WTC11 (cell line): ENCODE measurements at regions not wholly inside any gene's neighbourhood (a gene's known extent, or its start where the extent isn't known, plus 50 kb on each side); places are given as distances from the start of the nearest gene placed in this dataset.

Source experiments
- ATAC-seq: fragments of 200-7000 bp; cut with Tn5 transposase; 2 replicates; pipeline ENCODE4 v1.10.0; 2021; ENCODE audit warnings: mild to moderate bottlenecking, moderate library complexity
- CTCF ChIA-PET: fragments of 300-600 bp; sonication (Branson Sonifier 250); formaldehyde crosslinking; loops from one replicate; lab custom pipeline; 2021; ENCODE audit warnings: antibody characterized with exemption; lab: Charles Lee
- POLR2A ChIA-PET: fragments of 350-600 bp; sonication (Branson Sonifier 250); formaldehyde crosslinking; loops from one replicate; lab custom pipeline; 2021; ENCODE audit warnings: antibody characterized with exemption; lab: Charles Lee
- DNase-seq: peaks from one replicate; pipeline ENCODE4 v3.0.0; 2021; ENCODE audit warnings: low spot score
- H3K27ac Mint-ChIP-seq: 2 replicates; pipeline ENCODE4 v1.8.0; 2021; ENCODE audit warnings: mixed read lengths
- H3K27me3 Mint-ChIP-seq: 2 replicates; pipeline ENCODE4 v1.8.0; 2021; ENCODE audit warnings: low read depth, mild to moderate bottlenecking, moderate library complexity, mixed read lengths
- H3K36me3 Mint-ChIP-seq: 2 replicates; pipeline ENCODE4 v1.8.0; 2021; ENCODE audit warnings: mixed read lengths
- H3K4me1 Mint-ChIP-seq: 2 replicates; pipeline ENCODE4 v1.8.0; 2022; ENCODE audit warnings: mixed read lengths
- H3K4me3 Mint-ChIP-seq: 2 replicates; pipeline ENCODE4 v1.8.0; 2021; ENCODE audit warnings: mild to moderate bottlenecking, moderate library complexity, mixed read lengths
- H3K9me3 Mint-ChIP-seq: 2 replicates; pipeline ENCODE4 v1.8.0; 2021; ENCODE audit warnings: mixed read lengths
- ATF6 ChIP-seq: sonication (generic); formaldehyde crosslinking; IDR thresholded peaks from 2 replicates; pipeline ENCODE4 v1.8.1; 2023; ENCODE audit warnings: mild to moderate bottlenecking, missing genetic modification reagents
- CREB1 ChIP-seq: sonication (generic); formaldehyde crosslinking; IDR thresholded peaks from 2 replicates; pipeline ENCODE4 v1.8.0; 2023; ENCODE audit warnings: mild to moderate bottlenecking, missing genetic modification reagents
- E2F5 ChIP-seq: sonication (generic); formaldehyde crosslinking; IDR thresholded peaks from 2 replicates; pipeline ENCODE4 v1.8.1; 2022; ENCODE audit warnings: mild to moderate bottlenecking, moderate library complexity, missing genetic modification reagents
- ELF4 ChIP-seq: sonication (generic); formaldehyde crosslinking; IDR thresholded peaks from 2 replicates; pipeline ENCODE4 v1.8.1; 2022; ENCODE audit warnings: low read depth, mild to moderate bottlenecking, moderate library complexity, missing genetic modification reagents
- ETV6 ChIP-seq: sonication (generic); formaldehyde crosslinking; IDR thresholded peaks from 2 replicates; pipeline ENCODE4 v1.8.1; 2022; ENCODE audit warnings: mild to moderate bottlenecking, missing genetic modification reagents
- FOXP1 ChIP-seq: sonication (generic); formaldehyde crosslinking; IDR thresholded peaks from 2 replicates; pipeline ENCODE4 v1.8.0; 2022; ENCODE audit warnings: missing genetic modification reagents, mild to moderate bottlenecking, moderate library complexity, borderline replicate concordance
- GABPB1 ChIP-seq: sonication (generic); formaldehyde crosslinking; IDR thresholded peaks from 2 replicates; pipeline ENCODE4 v1.8.1; 2023; ENCODE audit warnings: mild to moderate bottlenecking, missing genetic modification reagents
- GRHL2 ChIP-seq: fragments of 250-450 bp; sonication (Bioruptor Pico); IDR thresholded peaks from 2 replicates; pipeline ENCODE4 v1.8.0; 2022; ENCODE audit warnings: mild to moderate bottlenecking, moderate library complexity; ENCODE audit not compliant: insufficient replicate concordance, severe bottlenecking
- GTF2I ChIP-seq: fragments of 250-450 bp; sonication (Bioruptor Pico); conservative IDR thresholded peaks from 2 replicates; pipeline ENCODE4 v1.4.0; 2021; ENCODE audit warnings: mild to moderate bottlenecking
- NFATC4 ChIP-seq: fragments of 250-450 bp; sonication (Bioruptor Pico); IDR thresholded peaks from 2 replicates; pipeline ENCODE4 v1.9.0; 2021; ENCODE audit warnings: mild to moderate bottlenecking
- NR2C2 ChIP-seq: sonication (generic); formaldehyde crosslinking; IDR thresholded peaks from 2 replicates; pipeline ENCODE4 v1.8.0; 2022; ENCODE audit warnings: mild to moderate bottlenecking, missing genetic modification reagents
- OVOL2 ChIP-seq: fragments of 250-450 bp; sonication (Bioruptor Pico); IDR thresholded peaks from 2 replicates; pipeline ENCODE4 v1.9.0; 2021; ENCODE audit warnings: mild to moderate bottlenecking, borderline replicate concordance
- SOX15 ChIP-seq: fragments of 250-450 bp; sonication (Bioruptor Pico); IDR thresholded peaks from 2 replicates; pipeline ENCODE4 v1.9.0; 2021; ENCODE audit warnings: mild to moderate bottlenecking
- SP1 ChIP-seq: sonication (generic); formaldehyde crosslinking; conservative IDR thresholded peaks from 2 replicates; pipeline ENCODE4 v1.8.1; 2022; ENCODE audit warnings: missing genetic modification reagents
- TEAD4 ChIP-seq: sonication (generic); formaldehyde crosslinking; IDR thresholded peaks from 2 replicates; pipeline ENCODE4 v1.8.0; 2022; ENCODE audit warnings: mild to moderate bottlenecking, missing genetic modification reagents
- TP53 ChIP-seq: sonication (generic); formaldehyde crosslinking; IDR thresholded peaks from 2 replicates; pipeline ENCODE4 v1.8.1; 2023; ENCODE audit warnings: mild to moderate bottlenecking, missing genetic modification reagents
- ZBTB21 ChIP-seq: sonication (generic); formaldehyde crosslinking; IDR thresholded peaks from 2 replicates; pipeline ENCODE4 v1.8.1; 2023; ENCODE audit warnings: mild to moderate bottlenecking, missing genetic modification reagents, borderline replicate concordance
- ZNF138 ChIP-seq: sonication (generic); formaldehyde crosslinking; conservative IDR thresholded peaks from 2 replicates; pipeline ENCODE4 v1.8.1; 2022; ENCODE audit warnings: mild to moderate bottlenecking, moderate library complexity, missing genetic modification reagents
- ZNF219 ChIP-seq: sonication (generic); formaldehyde crosslinking; IDR thresholded peaks from 2 replicates; pipeline ENCODE4 v1.8.0; 2023; ENCODE audit warnings: missing genetic modification reagents, mild to moderate bottlenecking, borderline replicate concordance
- ZNF423 ChIP-seq: fragments of 250-450 bp; sonication (Bioruptor Pico); IDR thresholded peaks from 2 replicates; pipeline ENCODE4 v2.1.2; 2022; ENCODE audit warnings: mild to moderate bottlenecking, moderate library complexity
- ZNF425 ChIP-seq: fragments of 250-450 bp; sonication (Bioruptor Pico); conservative IDR thresholded peaks from 2 replicates; pipeline ENCODE4 v1.9.0; 2021; ENCODE audit warnings: mild to moderate bottlenecking
- ZNF532 ChIP-seq: fragments of 250-450 bp; sonication (Bioruptor Pico); IDR thresholded peaks from 2 replicates; pipeline ENCODE4 v1.9.0; 2021; ENCODE audit warnings: mild to moderate bottlenecking, borderline replicate concordance

- no peaks in the 10 kb centered on the region for H3K36me3 Mint-ChIP-seq
- no peaks in the 10 kb centered on the region for H3K27me3 Mint-ChIP-seq
- peaks cover 6% of the 10 kb centered on the region for H3K9me3 Mint-ChIP-seq
- POLR2A ChIA-PET = no interaction called here
- no peak for DNase-seq
- H3K27ac Mint-ChIP-seq = no peak overlapping the region
- no peak overlapping the region for H3K4me3 Mint-ChIP-seq
- TF ChIP-seq GRHL2 = no peak
- no peak for TF ChIP-seq TEAD4
- TF ChIP-seq SOX15 = no peak
- no peak for TF ChIP-seq FOXP1
- no peak for TF ChIP-seq ZNF423 (CRISPR knock-in tag)
- TF ChIP-seq TP53 (CRISPR knock-in tag) = no peak
- no peak for TF ChIP-seq GTF2I (CRISPR knock-in tag)
- TF ChIP-seq ZNF138 (CRISPR knock-in tag) = no peak
- TF ChIP-seq, all 79 proteins: peak for 0
- peaks cover 14% of the 10 kb centered on the region for H3K4me1 Mint-ChIP-seq
- no peak for ATAC-seq
- CTCF ChIA-PET = no interaction called here
These were observed 503.3 kb downstream of the PCDH18 start for GRCh38 chr4:137029026-137029425.

- Mint-ChIP-seq H3K27me3 (no peaks in the 10 kb centered on the region), H3K27ac (no peak overlapping the region), H3K9me3 (no peaks in the 10 kb centered on the region), H3K4me1 (peaks cover 14% of the 10 kb centered on the region), H3K4me3 (no peak overlapping the region), H3K36me3 (no peaks in the 10 kb centered on the region)
- TF ChIP-seq ZNF532 (CRISPR knock-in tag) (no peak), ZNF219 (CRISPR knock-in tag) (no peak), SP1 (CRISPR knock-in tag) (no peak), NR2C2 (CRISPR knock-in tag) (no peak), ZBTB21 (CRISPR knock-in tag) (no peak), ETV6 (CRISPR knock-in tag) (no peak), GABPB1 (CRISPR knock-in tag) (no peak), CREB1 (CRISPR knock-in tag) (no peak), ZNF425 (CRISPR knock-in tag) (no peak), GTF2I (CRISPR knock-in tag) (no peak), OVOL2 (no peak), E2F5 (no peak), NFATC4 (no peak), ATF6 (CRISPR knock-in tag) (no peak), ELF4 (CRISPR knock-in tag) (no peak)
- DNase-seq = no peak
- ATAC-seq = peak; percentile 77
- ChIA-PET CTCF (no interaction called here), POLR2A (no interaction called here)
These were observed 506.7 kb downstream of the PCDH18 start for GRCh38 chr4:137025484-137026059.
